ENCODE measurements at regions not wholly inside any gene's neighbourhood (a gene's known extent, or its start where the extent isn't known, plus 50 kb on each side); places are given as distances from the start of the nearest gene placed in this dataset.
"Not testable (repeated sequence)": the region's sequence is repeated elsewhere in the genome, so short reads cannot be mapped to it uniquely, and the experiment has no call there.

GRCh38 chr13:90321281-90321931, 1026.1 kb upstream of the MIR17HG start:
- H3K36me3 Mint-ChIP-seq, result no peaks in the 10 kb centered on the region
- no peaks in the 10 kb centered on the region for H3K4me1 Mint-ChIP-seq
- no peak overlapping the region for H3K4me3 Mint-ChIP-seq
- ATAC-seq (no peak), DNase-seq (ENCODE audit: low spot score in 2 of 2) (no peak)
- H3K27ac Mint-ChIP-seq, result no peak overlapping the region
- H3K9me3 Mint-ChIP-seq, result peaks cover 20% of the 10 kb centered on the region

- no peaks in the 10 kb centered on the region for H3K4me1 Mint-ChIP-seq
- no peak for DNase-seq (ENCODE audit: low spot score in 2 of 2)
- H3K36me3 Mint-ChIP-seq, result no peaks in the 10 kb centered on the region
- no peak for ATAC-seq
- H3K9me3 Mint-ChIP-seq, result peaks cover 5% of the 10 kb centered on the region
- no peak overlapping the region for H3K27ac Mint-ChIP-seq
- no peak overlapping the region for H3K4me3 Mint-ChIP-seq
These were observed 1017.8 kb upstream of the MIR17HG start for GRCh38 chr13:90329641-90330040.

GRCh38 chr13:90331974-90332373, 1015.5 kb upstream of the MIR17HG start:
- Mint-ChIP-seq H3K4me1 (no peaks in the 10 kb centered on the region), H3K4me3 (no peak overlapping the region), H3K27ac (no peak overlapping the region), H3K9me3 (no peaks in the 10 kb centered on the region), H3K36me3 (no peaks in the 10 kb centered on the region)
- DNase-seq (ENCODE audit: low spot score in 2 of 2) (no peak), ATAC-seq (no peak)

GRCh38 chr13:90336507-90336906, 1011.0 kb upstream of the MIR17HG start:
- H3K36me3 Mint-ChIP-seq, result no peaks in the 10 kb centered on the region
- DNase-seq (ENCODE audit: low spot score in 2 of 2) (no peak), ATAC-seq (no peak)
- no peak overlapping the region for H3K27ac Mint-ChIP-seq
- no peaks in the 10 kb centered on the region for H3K4me1 Mint-ChIP-seq
- H3K4me3 Mint-ChIP-seq, result no peak overlapping the region
- peaks cover 23% of the 10 kb centered on the region for H3K9me3 Mint-ChIP-seq

GRCh38 chr13:90341348-90341747, 1006.1 kb upstream of the MIR17HG start:
- H3K9me3 Mint-ChIP-seq, result peaks cover 33% of the 10 kb centered on the region
- H3K27ac Mint-ChIP-seq; H3K36me3 Mint-ChIP-seq; H3K4me3 Mint-ChIP-seq; ATAC-seq; DNase-seq (ENCODE audit: low spot score in 2 of 2); H3K4me1 Mint-ChIP-seq: not testable (repeated sequence)

GRCh38 chr13:90348477-90349136, 998.9 kb upstream of the MIR17HG start:
- H3K4me1 Mint-ChIP-seq; DNase-seq (ENCODE audit: low spot score in 2 of 2); H3K4me3 Mint-ChIP-seq; H3K27ac Mint-ChIP-seq; ATAC-seq; H3K36me3 Mint-ChIP-seq: not testable (repeated sequence)
- H3K9me3 Mint-ChIP-seq, result peaks cover 11% of the 10 kb centered on the region

GRCh38 chr13:90352763-90353162, 994.7 kb upstream of the MIR17HG start:
- DNase-seq (ENCODE audit: low spot score in 2 of 2), result no peak
- no peaks in the 10 kb centered on the region for H3K4me1 Mint-ChIP-seq
- H3K9me3 Mint-ChIP-seq, result peaks cover 9% of the 10 kb centered on the region
- H3K36me3 Mint-ChIP-seq, result no peaks in the 10 kb centered on the region
- no peak for ATAC-seq
- H3K4me3 Mint-ChIP-seq, result no peak overlapping the region
- no peak overlapping the region for H3K27ac Mint-ChIP-seq

GRCh38 chr13:90355162-90355751, 992.2 kb upstream of the MIR17HG start:
- no peaks in the 10 kb centered on the region for H3K4me1 Mint-ChIP-seq
- no peak for ATAC-seq
- H3K9me3 Mint-ChIP-seq, result peaks cover 3% of the 10 kb centered on the region

GRCh38 chr13:90360785-90361184, 986.7 kb upstream of the MIR17HG start:
- Mint-ChIP-seq H3K9me3 (peaks cover 4% of the 10 kb centered on the region), H3K4me1 (no peaks in the 10 kb centered on the region), H3K27ac (no peak overlapping the region), H3K4me3 (no peak overlapping the region), H3K36me3 (no peaks in the 10 kb centered on the region)
- no peak for ATAC-seq
- DNase-seq (ENCODE audit: low spot score in 2 of 2), result no peak

More at GRCh38 chr13:90355162-90355751, 992.2 kb upstream of the MIR17HG start:
- no peak for DNase-seq (ENCODE audit: low spot score in 2 of 2)
- Mint-ChIP-seq H3K4me3 (no peak overlapping the region), H3K27ac (no peak overlapping the region), H3K36me3 (no peaks in the 10 kb centered on the region)

GRCh38 chr13:90362707-90363106, 984.8 kb upstream of the MIR17HG start:
- Mint-ChIP-seq H3K27ac (no peak overlapping the region), H3K4me3 (no peak overlapping the region), H3K9me3 (peaks cover 6% of the 10 kb centered on the region), H3K4me1 (no peaks in the 10 kb centered on the region), H3K36me3 (no peaks in the 10 kb centered on the region)
- DNase-seq (ENCODE audit: low spot score in 2 of 2) (no peak), ATAC-seq (no peak)

- DNase-seq (ENCODE audit: low spot score in 2 of 2), result no peak
- Mint-ChIP-seq H3K4me1 (no peaks in the 10 kb centered on the region), H3K27ac (no peak overlapping the region), H3K4me3 (no peak overlapping the region), H3K9me3 (peaks cover 6% of the 10 kb centered on the region), H3K36me3 (no peaks in the 10 kb centered on the region)
- no peak for ATAC-seq
These were observed 982.4 kb upstream of the MIR17HG start for GRCh38 chr13:90365130-90365529.

GRCh38 chr13:90374168-90374567, 973.3 kb upstream of the MIR17HG start:
- no peak for ATAC-seq
- no peak overlapping the region for H3K4me3 Mint-ChIP-seq
- H3K27ac Mint-ChIP-seq, result no peak overlapping the region
- no peaks in the 10 kb centered on the region for H3K4me1 Mint-ChIP-seq
- no peak for DNase-seq (ENCODE audit: low spot score in 2 of 2)
- no peaks in the 10 kb centered on the region for H3K36me3 Mint-ChIP-seq
- peaks cover 11% of the 10 kb centered on the region for H3K9me3 Mint-ChIP-seq

GRCh38 chr13:90375851-90376250, 971.6 kb upstream of the MIR17HG start:
- H3K9me3 Mint-ChIP-seq, result peaks cover 12% of the 10 kb centered on the region
- no peak overlapping the region for H3K27ac Mint-ChIP-seq
- H3K4me1 Mint-ChIP-seq, result no peaks in the 10 kb centered on the region
- DNase-seq (ENCODE audit: low spot score in 2 of 2), result no peak
- no peak for ATAC-seq
- H3K36me3 Mint-ChIP-seq, result no peaks in the 10 kb centered on the region
- H3K4me3 Mint-ChIP-seq, result no peak overlapping the region

- Mint-ChIP-seq H3K4me3 (no peak overlapping the region), H3K4me1 (no peaks in the 10 kb centered on the region), H3K9me3 (peaks cover 6% of the 10 kb centered on the region), H3K27ac (no peak overlapping the region), H3K36me3 (no peaks in the 10 kb centered on the region)
- no peak for DNase-seq (ENCODE audit: low spot score in 2 of 2)
- no peak for ATAC-seq
These were observed 965.1 kb upstream of the MIR17HG start for GRCh38 chr13:90382425-90382824.

- DNase-seq (ENCODE audit: low spot score in 2 of 2), result no peak
- ATAC-seq, result no peak
- Mint-ChIP-seq H3K4me1 (no peaks in the 10 kb centered on the region), H3K27ac (no peak overlapping the region), H3K9me3 (peaks cover 7% of the 10 kb centered on the region), H3K36me3 (no peaks in the 10 kb centered on the region), H3K4me3 (no peak overlapping the region)
These were observed 961.6 kb upstream of the MIR17HG start for GRCh38 chr13:90385781-90386489.
